ENCODE measurements at regions not wholly inside any gene's neighbourhood (a gene's known extent, or its start where the extent isn't known, plus 50 kb on each side); places are given as distances from the start of the nearest gene placed in this dataset.

- TF ChIP-seq CTCF (IDR thresholded peaks at IDR 0.05) (no peak), POLR2A (IDR thresholded peaks at IDR 0.05) (no peak)
Observed at GRCh38 chrX:39022106-39022505, 220.8 kb downstream of the MID1IP1 start.

Data from thyroid gland (tissue), 4 donors.